ENCODE measurements at regions not wholly inside any gene's neighbourhood (a gene's known extent, or its start where the extent isn't known, plus 50 kb on each side); places are given as distances from the start of the nearest gene placed in this dataset.
"Not testable (repeated sequence)": the region's sequence is repeated elsewhere in the genome, so short reads cannot be mapped to it uniquely, and the experiment has no call there.

DNA sequence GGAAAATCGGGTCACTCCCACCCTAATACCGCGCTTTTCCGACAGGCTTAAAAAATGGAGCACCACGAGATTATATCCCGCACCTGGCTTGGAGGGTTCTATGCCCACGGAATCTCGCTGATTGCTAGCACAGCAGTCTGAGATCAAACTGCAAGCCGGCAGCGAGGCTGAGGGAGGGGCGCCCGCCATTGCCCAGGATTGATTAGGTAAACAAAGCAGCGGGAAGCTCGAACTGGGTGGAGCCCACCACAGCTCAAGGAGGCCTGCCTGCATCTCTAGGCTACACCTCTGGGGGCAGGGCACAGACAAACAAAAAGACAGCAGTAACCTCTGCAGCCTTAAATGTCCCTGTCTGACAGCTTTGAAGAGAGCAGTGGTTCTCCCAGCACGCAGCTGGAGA, 88.8 kb downstream of the SLC30A10 start:
- TF ChIP-seq, protein P1, sequence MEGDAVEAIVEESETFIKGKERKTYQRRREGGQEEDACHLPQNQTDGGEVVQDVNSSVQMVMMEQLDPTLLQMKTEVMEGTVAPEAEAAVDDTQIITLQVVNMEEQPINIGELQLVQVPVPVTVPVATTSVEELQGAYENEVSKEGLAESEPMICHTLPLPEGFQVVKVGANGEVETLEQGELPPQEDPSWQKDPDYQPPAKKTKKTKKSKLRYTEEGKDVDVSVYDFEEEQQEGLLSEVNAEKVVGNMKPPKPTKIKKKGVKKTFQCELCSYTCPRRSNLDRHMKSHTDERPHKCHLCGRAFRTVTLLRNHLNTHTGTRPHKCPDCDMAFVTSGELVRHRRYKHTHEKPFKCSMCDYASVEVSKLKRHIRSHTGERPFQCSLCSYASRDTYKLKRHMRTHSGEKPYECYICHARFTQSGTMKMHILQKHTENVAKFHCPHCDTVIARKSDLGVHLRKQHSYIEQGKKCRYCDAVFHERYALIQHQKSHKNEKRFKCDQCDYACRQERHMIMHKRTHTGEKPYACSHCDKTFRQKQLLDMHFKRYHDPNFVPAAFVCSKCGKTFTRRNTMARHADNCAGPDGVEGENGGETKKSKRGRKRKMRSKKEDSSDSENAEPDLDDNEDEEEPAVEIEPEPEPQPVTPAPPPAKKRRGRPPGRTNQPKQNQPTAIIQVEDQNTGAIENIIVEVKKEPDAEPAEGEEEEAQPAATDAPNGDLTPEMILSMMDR (IDR thresholded peaks at IDR 0.05), result not testable (repeated sequence)
- not testable (repeated sequence) for TF ChIP-seq POLR2A (IDR thresholded peaks at IDR 0.05; ENCODE audit: low read depth); POLR2AphosphoS5 (IDR thresholded peaks at IDR 0.05)

All from esophagus muscularis mucosa (tissue), 3 donors.